Stomach (tissue), 4 donors: ENCODE measurements at regions not wholly inside any gene's neighbourhood (a gene's known extent, or its start where the extent isn't known, plus 50 kb on each side); places are given as distances from the start of the nearest gene placed in this dataset.

Experiments used
- POLR2AphosphoS5 ChIP-seq, 3 donors: sonication (generic); formaldehyde crosslinking; IDR thresholded peaks; one replicate each; pipeline ENCODE4 v1.6.1; 2016; ENCODE audit warnings: antibody characterized with exemption in 3 of 3
- TF ChIP-seq, protein P1 (sequence below), 7 experiments: fragments of 450-650 bp in 4 of 7; fragments of 200-600 bp in 3 of 7; sonication (generic) in 3 of 7; IDR thresholded peaks; one replicate each; pipeline ENCODE4 v1.5.1; 2016 to 2019; ENCODE audit warnings: antibody characterized with exemption in 7 of 7, control low read depth in 2 of 7, mild to moderate bottlenecking in 1 of 7

- TF ChIP-seq, protein P1, sequence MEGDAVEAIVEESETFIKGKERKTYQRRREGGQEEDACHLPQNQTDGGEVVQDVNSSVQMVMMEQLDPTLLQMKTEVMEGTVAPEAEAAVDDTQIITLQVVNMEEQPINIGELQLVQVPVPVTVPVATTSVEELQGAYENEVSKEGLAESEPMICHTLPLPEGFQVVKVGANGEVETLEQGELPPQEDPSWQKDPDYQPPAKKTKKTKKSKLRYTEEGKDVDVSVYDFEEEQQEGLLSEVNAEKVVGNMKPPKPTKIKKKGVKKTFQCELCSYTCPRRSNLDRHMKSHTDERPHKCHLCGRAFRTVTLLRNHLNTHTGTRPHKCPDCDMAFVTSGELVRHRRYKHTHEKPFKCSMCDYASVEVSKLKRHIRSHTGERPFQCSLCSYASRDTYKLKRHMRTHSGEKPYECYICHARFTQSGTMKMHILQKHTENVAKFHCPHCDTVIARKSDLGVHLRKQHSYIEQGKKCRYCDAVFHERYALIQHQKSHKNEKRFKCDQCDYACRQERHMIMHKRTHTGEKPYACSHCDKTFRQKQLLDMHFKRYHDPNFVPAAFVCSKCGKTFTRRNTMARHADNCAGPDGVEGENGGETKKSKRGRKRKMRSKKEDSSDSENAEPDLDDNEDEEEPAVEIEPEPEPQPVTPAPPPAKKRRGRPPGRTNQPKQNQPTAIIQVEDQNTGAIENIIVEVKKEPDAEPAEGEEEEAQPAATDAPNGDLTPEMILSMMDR (IDR thresholded peaks at IDR 0.05) = no peak
- TF ChIP-seq POLR2AphosphoS5 (IDR thresholded peaks at IDR 0.05) = no peak
Measured at GRCh38 chr1:113190078-113190477, 117.1 kb downstream of the LRIG2 start.
